AG04450 (cell line): ENCODE measurements at regions not wholly inside any gene's neighbourhood (a gene's known extent, or its start where the extent isn't known, plus 50 kb on each side); places are given as distances from the start of the nearest gene placed in this dataset.

ENCODE experiments used
- CTCF ChIA-PET: fragments of 300-600, 350-600 bp; formaldehyde crosslinking; extraction: SDS; loops from one replicate; lab custom pipeline; 2022; ENCODE audit warnings: antibody characterized with exemption, inconsistent platforms; lab: Charles Lee
- POLR2A ChIA-PET: fragments of 350-600 bp; formaldehyde crosslinking; extraction: SDS; loops from one replicate; lab custom pipeline; 2021; ENCODE audit warnings: antibody characterized with exemption, inconsistent platforms; lab: Yijun Ruan, JAX
- DNase-seq: peaks from one replicate; pipeline ENCODE4 v3.0.0-alpha.2; 2011; ENCODE audit warnings: low read depth, low spot score
- H3K27ac ChIP-seq: one replicate; pipeline ENCODE4 v1.5.1; 2012; ENCODE audit warnings: low read depth, low read length, control low read depth
- H3K27me3 ChIP-seq: one replicate; pipeline ENCODE4 v1.6.0; 2012; ENCODE audit warnings: low read length; ENCODE audit not compliant: control insufficient read depth, insufficient read depth
- H3K4me3 ChIP-seq: 2 replicates; pipeline ENCODE4 v1.5.1; 2011; ENCODE audit warnings: mild to moderate bottlenecking, low read depth, low read length, control low read depth
- H3K9me3 ChIP-seq: 2 replicates; pipeline ENCODE4 v1.5.1; 2012; ENCODE audit warnings: low read length; ENCODE audit not compliant: control insufficient read depth, insufficient read depth
- TF ChIP-seq, protein P1 (sequence below): IDR thresholded peaks from 2 replicates; pipeline ENCODE4 v1.5.1; 2011; ENCODE audit warnings: low read depth, low read length, control low read depth, inconsistent platforms

DNA sequence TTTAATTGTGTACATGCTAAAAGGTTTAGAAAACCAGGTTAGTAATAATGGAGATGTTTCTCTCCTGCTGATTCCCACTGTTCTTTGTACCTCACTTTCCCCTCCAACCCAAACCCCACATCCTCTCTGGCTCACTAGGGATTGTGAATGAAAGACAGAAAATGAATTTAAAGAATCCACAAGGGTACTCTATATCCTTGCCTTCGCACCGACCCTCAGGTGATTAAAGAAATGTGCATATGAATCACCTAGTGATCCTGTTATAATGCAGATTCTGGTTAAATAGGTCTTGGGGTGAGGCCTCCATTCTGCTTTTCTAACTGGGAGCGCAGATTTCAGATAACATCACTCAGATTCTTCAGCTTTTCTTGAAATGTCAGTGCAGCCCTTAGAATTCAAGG lies 84.3 kb upstream of the OTX2 start:
- ChIA-PET POLR2A (no interaction called here), CTCF (no interaction called here)

DNA sequence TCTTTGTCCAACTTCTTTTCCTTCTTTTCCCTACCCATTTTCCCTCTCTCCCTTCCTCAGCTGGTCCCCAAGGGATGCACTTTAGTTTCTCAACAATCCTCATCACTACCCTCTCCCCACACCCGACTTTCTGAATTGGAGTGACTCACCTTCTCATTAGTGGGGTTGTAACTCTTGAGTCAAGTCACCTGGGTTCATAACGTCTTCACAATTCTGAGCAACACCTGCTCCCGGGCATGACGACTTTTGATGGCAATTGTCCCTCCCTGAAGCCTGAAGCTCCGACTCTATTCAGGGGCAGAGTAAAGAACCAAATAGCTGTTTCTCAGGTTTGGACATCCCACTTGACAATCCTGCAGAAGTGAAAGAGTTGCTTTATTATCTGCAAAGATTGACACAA lies 82.7 kb upstream of the OTX2 start:
- no peak for DNase-seq
- TF ChIP-seq, protein P1, sequence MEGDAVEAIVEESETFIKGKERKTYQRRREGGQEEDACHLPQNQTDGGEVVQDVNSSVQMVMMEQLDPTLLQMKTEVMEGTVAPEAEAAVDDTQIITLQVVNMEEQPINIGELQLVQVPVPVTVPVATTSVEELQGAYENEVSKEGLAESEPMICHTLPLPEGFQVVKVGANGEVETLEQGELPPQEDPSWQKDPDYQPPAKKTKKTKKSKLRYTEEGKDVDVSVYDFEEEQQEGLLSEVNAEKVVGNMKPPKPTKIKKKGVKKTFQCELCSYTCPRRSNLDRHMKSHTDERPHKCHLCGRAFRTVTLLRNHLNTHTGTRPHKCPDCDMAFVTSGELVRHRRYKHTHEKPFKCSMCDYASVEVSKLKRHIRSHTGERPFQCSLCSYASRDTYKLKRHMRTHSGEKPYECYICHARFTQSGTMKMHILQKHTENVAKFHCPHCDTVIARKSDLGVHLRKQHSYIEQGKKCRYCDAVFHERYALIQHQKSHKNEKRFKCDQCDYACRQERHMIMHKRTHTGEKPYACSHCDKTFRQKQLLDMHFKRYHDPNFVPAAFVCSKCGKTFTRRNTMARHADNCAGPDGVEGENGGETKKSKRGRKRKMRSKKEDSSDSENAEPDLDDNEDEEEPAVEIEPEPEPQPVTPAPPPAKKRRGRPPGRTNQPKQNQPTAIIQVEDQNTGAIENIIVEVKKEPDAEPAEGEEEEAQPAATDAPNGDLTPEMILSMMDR, result no peak
- Histone ChIP-seq H3K27ac (no peak overlapping the region), H3K27me3 (no peaks in the 10 kb centered on the region), H3K4me3 (no peak overlapping the region), H3K9me3 (no peaks in the 10 kb centered on the region)
- ChIA-PET POLR2A (no interaction called here), CTCF (no interaction called here)

More for the DNA sequence above, 84.3 kb upstream of the OTX2 start:
- Histone ChIP-seq H3K27ac (no peak overlapping the region), H3K27me3 (no peaks in the 10 kb centered on the region), H3K4me3 (no peak overlapping the region), H3K9me3 (no peaks in the 10 kb centered on the region)
- TF ChIP-seq, protein P1, result no peak
- no peak for DNase-seq

DNA sequence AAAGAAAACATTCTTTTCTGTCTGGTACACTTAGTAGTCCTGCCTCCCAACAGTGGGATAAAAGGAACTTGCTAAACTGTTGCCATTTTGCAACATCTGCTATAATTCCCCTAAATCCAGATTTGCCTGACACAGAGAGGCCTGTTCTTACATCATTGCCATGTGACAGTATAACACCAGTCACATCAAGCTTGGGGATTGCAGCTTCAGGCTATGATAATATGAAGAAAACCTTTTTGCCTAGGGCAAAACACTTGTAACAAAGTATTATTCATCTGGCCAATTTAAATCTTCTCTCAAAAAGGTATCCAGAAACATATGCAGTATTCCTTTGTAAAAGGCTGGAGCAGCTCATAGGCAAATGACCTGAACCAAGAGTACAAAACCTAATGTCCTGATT lies 80.9 kb upstream of the OTX2 start:
- POLR2A ChIA-PET, result no interaction called here
- Histone ChIP-seq H3K27ac (no peak overlapping the region), H3K4me3 (no peak overlapping the region), H3K9me3 (no peaks in the 10 kb centered on the region), H3K27me3 (no peaks in the 10 kb centered on the region)
- TF ChIP-seq, protein P1, result no peak
- DNase-seq, result no peak
- CTCF ChIA-PET, result interaction anchor here (1.0 kb wide), 1 partner anchor 18 kb away, joined by 3 read pairs; no protein-coding TSS in a partner anchor

DNA sequence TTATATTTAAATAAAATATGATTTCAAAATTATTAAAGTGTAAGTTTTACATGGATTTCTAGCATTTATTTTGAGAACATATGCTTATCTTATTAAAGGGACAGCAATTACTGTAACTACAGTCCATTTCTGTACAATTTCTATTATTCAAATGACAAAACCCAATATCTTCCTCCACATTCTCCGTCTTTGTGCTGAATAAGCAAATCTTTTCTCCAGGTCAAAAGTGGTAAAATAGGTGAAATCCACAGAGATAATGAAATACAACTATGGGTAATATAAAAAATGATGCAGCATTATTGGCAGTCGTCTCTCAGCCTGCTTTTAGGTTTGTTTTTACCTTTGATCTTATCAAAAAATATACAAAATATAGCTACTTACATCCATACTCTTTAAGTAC lies 79.4 kb upstream of the OTX2 start:
- Histone ChIP-seq H3K27me3 (no peaks in the 10 kb centered on the region), H3K4me3 (no peak overlapping the region), H3K9me3 (no peaks in the 10 kb centered on the region), H3K27ac (no peak overlapping the region)
- ChIA-PET CTCF (no interaction called here), POLR2A (no interaction called here)
- DNase-seq, result no peak
- TF ChIP-seq, protein P1, result no peak

DNA sequence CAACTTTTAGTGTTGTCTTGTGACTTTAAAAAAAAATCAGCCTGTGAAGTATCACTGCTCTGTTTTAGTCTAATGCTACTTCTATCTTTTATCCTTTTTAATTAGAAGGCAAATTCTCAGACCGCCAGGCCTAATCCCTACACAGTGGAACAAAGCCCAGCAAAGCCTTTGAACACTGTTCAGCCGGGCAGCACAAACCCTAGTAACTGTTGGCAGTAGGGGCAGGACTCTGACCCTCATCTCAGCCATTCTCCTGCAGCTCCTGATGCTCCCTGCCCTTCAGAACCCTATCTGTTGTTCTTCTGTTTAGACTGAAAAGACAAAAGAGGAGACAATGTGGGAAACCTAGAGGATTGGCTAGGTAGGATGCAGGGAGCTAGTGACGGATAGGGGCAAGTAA lies 78.0 kb upstream of the OTX2 start:
- no peaks in the 10 kb centered on the region for H3K27me3 ChIP-seq
- no peak overlapping the region for H3K4me3 ChIP-seq
- TF ChIP-seq, protein P1, result no peak
- no peak for DNase-seq
- no peak overlapping the region for H3K27ac ChIP-seq
- H3K9me3 ChIP-seq, result no peaks in the 10 kb centered on the region
- CTCF ChIA-PET, result no interaction called here
- POLR2A ChIA-PET, result no interaction called here
